Amniotic stem cell (primary cell): ENCODE measurements at regions not wholly inside any gene's neighbourhood (a gene's known extent, or its start where the extent isn't known, plus 50 kb on each side); places are given as distances from the start of the nearest gene placed in this dataset.
A peak's percentile ranks its signal among the peaks of the same experiment; 100 is the strongest.
"Not testable (repeated sequence)": the region's sequence is repeated elsewhere in the genome, so short reads cannot be mapped to it uniquely, and the experiment has no call there.

ENCODE experiments used
- DNase-seq: peaks from one replicate; lab custom pipeline; 2025; lab: John Stamatoyannopoulos, UW

DNA sequence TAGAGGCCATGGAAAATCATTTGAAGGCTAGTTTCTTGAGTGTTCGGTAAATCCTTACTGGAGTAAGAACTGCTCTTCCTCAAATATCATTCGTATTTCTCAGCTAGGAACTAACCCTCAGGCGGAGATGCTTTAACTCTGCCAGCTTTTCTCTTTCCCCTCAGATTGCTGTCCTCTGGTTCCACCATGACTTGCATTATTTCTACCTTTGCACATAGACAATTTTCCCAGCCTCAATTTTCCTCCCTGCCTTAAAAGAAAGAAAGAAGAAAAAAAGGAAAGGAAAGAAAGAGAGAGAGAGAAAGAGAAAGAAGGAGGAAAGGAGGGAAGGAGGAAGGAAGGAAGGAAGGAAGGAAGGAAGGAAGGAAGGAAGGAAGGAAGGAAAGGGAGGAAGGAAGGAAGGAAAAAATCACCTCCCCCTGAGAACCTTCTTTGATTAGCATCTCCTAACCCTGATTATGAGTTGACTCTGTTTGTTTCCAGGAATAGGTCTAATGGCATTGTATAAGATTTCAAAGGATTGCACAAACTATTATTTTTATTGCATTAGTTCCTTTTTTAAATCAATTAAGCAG, 123.3 kb upstream of the FAM204A start:
- no peak for DNase-seq

DNA sequence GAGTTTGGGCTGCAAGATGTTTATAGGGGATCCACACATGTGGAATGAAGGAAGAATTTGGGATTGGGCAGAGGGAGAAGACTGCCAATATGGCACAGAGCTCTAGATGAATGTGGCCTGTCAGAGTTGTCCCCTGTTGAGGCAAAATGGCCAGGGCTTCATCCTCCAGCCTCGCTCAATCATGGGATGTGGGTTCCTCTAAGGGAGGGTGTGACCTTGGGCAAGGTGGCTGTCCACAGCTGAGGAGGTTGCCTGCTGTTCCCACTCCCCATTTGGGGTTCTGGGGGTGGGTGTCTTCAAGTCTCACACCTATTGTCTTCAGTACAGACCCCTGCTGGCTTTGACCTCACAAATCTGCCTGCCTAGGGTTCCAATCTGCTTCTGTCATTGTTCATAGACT, 121.6 kb upstream of the FAM204A start:
- no peak for DNase-seq

DNA sequence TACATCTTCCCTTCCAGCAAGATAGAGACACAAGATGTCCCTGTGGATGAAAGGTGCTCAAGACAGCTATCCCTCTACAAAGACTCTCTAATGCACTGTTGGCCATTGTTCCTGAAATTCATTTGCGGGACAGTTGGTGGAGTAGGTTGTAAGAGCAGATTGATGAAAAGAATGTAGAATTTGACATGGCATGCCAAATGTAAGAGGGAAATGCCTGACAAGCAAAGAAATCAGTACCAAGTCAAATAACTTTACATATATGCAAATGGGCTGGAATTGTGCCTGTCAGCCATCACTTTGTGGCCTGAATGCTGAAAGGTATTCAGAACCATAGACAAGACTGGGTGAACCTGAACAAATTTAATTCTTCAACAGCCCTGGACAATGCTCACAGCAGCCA, 120.3 kb upstream of the FAM204A start:
- no peak for DNase-seq

DNA sequence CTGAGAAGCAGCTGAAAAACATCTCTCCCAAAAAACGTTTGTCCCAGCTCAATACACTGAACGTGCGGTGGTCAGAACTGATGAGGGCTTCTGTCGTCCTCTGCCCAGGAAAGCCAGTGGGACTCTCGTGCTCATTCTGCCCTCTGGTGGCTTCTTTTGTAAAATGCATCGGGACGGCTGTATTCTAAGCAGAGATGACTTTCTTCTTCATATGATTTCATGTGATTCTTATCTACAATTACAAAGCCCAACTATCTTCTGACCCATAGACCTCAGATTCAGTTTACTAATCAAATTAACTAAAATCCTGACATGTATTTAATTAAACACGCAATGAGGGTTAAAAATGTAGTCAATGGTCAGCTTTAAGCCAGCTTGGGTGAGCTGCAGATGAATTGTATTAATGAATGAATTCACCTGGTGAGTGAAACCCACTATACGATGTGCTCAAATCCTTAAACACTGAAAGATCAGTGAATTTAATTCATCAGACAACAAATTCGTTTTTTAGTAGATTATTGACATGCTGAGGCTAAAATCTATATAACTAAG, 117.6 kb upstream of the FAM204A start:
- DNase-seq = peak; percentile 12

DNA sequence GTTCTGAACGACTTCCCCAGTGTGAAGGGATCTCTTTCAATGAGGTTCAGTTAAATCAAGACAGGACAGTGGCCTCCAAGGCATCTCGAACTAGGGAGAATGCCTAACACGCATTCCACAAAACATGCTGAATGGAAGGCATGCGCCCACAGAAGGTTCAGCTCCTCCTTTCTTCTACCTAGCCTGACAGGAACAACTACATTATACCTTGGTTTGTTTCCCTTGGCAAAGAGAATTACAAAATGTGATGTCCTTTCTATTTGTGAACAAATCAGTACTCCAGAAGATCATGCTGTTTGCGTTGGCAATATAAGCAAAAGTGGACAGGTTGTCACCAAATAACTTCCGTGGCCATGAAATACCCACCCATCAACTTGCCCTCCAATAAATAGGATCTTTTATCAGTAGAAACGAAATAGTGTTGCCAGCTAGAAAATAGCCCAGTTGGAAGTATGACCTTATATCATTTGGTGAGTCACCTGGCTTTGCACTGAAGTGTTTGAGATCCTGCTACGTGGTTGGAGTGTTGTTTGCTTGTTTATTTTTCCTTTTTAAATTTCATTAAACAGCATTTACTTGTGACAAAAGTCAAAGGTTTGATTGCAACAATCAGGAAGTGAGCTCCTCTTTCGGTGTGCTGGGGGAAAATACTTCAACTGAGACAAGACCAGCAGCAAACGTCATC, 117.0 kb upstream of the FAM204A start:
- DNase-seq = no peak

DNA sequence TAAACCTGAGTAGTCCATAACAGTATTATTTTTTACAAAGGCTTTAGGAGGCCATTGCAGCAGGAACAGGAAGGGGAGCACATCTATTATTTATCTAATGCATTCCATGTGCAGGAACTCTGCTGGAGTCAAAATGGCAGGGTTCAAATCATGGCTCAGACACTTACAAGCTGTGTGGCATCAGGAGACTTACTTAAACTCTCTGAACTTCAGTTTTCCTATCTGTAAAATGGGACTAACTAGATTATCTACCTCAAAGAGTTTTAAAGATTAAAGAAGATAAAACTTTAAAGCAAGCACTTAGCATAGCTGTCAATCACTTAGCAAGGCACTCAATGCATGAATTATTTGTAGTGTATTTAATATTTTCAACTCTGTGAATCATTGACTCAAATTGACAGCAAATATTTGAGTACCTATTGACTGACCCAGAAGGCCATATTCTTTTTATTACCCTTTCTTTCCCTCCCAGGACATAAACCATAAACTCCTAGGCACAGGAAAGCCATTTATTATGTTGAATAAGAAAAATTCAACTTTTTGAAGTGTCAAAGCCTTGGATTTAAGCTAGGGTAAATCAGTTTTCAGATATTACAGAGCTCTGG, 115.8 kb upstream of the FAM204A start:
- DNase-seq = no peak

DNA sequence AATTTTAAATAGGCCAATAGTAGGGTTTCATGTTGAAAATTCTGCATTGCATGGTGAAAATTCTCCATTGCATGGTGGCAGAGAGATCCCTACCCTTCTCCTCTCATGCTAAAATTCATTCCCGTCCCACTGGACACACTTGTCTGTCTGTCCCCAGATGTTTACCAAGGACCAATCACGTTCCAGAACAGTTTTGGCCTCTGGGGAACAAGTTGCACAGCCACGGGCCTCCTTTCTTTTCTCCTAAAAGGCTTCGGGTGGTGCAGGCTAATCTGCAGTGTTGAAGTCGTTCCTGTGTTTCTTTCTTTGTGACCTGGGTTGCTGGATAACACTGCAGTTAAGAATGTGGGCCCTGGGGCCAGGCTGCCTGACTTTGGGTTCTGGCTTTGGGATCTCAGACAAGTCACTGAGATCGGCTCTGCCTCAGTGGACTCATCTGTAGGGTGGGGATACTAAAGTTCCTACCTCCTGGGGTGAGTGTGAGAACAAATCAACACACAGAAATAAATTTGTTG, 113.1 kb upstream of the FAM204A start:
- no peak for DNase-seq

DNA sequence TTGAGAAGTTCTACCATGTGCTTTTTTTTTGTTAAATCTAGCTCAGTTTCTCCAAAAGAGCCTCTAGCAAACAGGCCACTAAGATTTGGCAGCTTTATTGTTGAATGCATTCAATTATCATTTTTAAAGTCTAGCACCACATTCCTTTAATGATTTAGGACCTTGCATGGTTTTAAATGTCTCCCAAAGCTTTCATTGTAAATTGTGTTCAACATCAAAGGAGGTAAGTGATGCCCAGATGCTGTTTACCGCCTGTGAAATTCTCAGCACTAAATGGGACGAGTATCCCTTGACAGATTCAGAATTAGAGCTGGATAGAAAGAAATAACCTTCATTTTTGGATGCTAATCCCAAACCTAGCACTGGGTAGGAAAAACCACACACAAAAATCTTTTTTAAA, 112.1 kb upstream of the FAM204A start:
- DNase-seq = no peak

DNA sequence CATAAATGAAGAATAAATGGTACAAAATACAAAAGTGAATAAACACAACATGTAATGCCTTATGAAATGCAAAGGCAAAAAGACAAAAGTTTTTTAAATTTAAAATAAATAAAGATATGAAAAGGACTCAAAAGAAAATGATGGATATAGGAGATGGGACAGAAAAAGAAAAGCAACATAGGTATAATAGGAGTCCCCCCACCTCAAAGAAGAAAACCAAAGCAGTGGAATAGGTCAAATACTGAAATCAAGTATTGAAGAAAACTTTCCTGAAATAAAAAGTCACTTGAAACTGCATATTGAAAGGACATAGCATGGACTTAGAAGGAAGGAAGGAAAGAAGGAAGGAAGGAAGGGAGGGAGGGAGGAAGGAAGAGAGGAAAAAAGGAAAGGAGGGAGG, 110.0 kb upstream of the FAM204A start:
- DNase-seq = no peak

DNA sequence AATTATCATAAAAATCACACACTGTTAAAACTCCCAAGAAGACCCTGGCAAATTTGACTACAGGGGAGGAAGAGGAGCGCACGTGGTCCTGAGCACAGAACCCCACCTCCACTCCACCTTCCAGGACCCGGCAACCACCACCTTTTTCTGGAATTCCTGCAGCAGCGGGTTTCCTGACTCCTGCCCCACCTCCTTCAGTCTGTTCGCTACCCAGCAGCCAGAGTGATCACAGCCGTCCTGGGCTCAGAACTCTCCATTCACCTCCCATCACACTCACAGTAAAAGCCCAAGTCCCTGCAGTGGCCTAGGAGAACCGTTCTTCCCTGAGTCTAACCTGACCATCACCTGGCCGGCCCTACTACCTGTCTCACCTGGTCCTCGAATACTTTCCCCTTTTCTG, 107.4 kb upstream of the FAM204A start:
- DNase-seq = no peak

DNA sequence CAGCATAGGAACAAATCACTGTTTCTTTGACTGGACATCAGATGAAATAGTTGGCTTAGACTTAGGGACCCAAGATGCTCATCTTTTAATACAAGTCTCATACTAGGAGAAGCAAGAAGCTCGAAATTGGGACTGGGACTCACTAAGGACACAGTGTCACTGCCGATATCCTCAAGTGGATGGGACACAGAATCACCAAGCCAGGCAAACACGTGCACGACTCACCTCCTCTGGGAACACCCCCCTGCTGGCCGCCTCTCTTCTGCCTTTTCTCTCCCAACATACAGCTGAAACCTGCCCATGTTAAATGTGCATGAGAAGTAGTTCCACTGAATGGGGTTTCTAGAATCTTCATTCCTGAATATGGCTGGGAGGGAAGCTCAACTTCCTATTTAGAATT, 106.6 kb upstream of the FAM204A start:
- no peak for DNase-seq

DNA sequence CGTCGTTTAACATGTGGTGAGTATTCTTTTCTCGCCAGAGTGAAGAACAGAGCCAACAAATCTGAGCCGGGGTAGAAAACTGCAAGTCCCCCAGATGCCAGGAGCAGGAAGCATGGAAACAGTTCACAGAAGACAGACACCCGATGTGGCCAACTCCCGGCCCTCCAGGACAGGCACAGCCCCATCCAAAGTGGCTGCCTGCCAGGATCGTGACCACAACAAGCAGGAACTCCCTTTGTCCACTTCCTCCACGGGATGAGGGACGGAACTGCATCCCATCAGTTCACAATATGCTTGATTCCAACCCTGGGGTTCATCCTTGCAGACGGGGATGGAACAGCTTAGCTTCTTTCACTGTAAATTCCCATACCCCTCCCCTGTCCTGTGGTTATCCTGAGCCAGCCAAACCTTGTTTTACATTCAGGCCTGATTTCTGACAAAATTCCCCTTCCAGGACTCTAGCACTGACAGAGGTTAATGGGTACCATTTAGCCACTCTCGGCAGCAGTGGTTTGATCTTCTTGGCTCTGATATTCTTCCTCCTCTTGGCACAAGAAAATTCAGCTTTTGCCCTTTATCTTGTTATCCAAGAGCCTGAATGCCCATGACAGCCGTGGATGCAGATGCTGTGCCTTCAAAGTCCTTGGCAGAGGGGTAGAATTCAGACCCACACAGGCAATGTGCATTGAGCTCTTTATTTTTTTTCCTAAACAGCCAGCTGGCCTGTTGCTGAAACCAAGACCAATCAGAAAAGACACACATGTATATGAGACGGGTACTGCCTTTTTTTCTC, 105.5 kb upstream of the FAM204A start:
- no peak for DNase-seq

DNA sequence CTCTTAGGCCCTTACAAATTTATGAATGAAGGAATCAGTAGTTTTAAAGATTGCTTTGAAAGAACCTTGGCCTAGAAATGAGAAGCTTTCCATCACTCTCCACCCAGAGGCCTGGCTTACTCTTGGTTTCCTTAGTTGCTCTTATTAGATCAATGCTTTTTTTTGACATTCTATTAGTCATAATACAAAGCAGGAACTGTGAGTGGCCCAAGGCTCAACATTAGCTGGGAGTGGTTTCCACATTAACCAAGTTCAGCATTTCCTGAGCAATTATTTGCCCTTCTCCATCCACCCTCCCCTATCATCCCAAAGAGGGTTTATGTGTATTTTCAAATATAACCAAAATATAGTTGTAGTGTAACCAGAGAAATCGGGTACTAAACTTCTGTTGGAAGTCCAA, 103.4 kb upstream of the FAM204A start:
- no peak for DNase-seq

DNA sequence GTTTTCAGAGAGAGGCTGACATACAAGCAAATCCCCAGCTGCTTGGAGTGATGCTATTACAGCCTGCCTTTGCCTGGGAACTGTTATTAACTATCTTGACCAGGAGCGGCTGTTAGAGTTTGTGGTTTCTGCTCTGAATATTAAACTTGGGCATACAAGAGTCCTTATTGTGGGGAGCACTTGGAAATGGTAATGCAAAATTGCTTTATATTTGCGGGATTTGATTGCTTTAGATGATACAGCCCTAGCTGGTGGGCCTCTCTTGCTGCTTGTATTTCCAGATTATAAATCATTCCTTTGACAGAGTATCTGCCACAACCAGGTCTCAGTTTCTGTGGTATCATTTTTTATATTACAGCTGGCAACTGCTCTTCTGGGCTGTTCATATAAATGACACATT, 101.9 kb upstream of the FAM204A start:
- DNase-seq = no peak

DNA sequence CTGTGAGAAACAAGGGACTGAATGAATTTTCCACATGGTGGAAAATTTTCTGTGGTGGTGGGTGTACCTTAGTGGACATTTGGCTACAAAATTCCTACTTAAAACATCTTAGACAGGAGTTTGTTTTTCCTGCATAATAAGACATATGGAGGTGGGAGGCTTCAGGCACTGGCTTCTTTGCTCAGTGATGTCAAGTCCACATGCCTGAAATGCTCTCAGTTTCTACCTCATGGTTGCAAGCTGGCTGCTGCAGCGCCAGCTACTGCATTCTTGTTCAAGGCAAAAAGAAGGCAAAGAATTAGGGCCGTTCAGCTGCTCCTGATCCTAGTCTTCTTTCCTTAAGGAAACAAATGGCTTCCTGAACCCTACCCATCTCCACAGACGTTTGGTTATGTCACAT, 99.9 kb upstream of the FAM204A start:
- no peak for DNase-seq

DNA sequence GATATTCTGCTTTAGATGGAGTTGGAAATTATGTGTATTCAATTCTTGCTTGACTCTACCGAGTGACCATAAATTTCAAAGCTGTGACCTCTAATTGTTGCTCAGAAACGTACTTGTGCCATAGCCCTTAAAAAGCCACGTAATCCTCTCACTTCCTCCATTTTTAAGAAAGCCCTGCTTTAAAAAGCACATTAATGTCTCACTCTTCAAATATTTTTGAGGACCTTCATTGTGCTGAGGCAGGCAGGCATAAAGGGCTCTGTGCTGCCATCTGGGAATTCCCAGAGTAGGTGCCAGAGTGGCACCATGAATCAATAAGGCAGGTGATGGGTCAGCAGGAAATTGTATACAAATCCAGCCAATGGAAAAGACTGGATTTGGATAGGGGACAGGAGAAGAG, 97.7 kb upstream of the FAM204A start:
- no peak for DNase-seq

DNA sequence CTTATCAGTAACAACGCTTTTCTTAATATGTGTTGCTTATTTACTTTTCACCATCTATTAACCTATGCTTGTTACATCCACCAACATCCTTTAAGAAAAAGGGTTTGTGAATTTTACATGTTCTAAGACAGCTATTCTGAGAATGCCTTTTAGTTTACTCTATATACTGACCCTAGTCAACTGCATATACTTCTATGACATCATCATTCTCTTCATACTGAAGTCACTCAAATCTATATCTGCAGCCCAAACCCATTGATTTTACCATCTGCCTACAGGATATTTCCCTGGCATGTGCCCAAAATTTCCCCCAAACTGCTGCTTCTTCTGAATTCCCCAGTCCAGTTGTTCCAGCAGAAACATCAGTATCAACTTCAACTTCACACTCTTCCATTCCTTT, 94.6 kb upstream of the FAM204A start:
- no peak for DNase-seq

DNA sequence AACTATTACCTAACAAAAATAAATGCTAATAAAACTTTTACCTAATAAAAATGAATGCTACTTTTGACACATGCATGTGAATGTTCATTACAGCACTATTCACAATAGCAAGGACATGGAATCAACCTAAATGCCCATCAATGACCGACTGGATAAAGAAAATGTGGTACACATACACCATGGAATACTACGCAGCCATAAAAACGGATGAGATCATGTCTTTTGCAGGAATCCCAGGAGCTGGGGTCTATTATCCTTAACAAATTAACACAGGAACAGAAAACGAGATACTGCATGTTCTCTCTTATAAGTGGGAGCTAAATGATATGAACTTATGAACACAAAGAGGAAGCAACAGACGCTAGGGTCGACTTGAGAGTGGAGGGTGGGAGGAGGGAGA, 88.1 kb upstream of the FAM204A start:
- DNase-seq = no peak

DNA sequence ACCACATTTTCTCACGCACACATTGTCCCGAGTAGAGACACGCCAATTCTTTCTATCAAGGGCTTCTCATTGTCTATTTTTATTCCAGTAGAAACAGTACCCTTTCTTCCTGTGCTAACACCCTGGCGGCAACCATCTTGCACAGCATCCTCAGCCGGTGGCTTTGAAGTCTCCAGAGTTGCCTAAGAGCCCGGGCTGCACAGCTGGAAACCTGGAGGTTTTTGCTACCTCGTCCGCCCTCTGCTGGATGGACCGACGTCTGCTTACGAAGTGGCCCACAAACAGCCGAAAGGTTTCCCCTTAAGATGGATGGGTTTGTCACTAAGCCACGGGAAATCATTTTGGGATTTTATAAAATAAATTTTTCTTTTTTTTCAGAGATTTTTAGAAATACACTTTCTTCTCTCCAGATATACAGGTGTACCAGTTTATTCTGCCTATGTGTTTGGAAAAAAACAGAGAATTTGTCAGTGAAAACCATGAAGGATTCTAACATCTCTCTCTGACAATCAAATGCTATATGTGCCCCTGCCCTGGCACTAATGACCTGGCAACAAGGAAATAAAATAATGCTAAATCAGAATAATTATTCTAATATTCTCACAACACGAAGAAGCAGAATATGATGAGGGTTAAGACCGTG, 81.8 kb upstream of the FAM204A start:
- DNase-seq = peak; percentile 88

DNA sequence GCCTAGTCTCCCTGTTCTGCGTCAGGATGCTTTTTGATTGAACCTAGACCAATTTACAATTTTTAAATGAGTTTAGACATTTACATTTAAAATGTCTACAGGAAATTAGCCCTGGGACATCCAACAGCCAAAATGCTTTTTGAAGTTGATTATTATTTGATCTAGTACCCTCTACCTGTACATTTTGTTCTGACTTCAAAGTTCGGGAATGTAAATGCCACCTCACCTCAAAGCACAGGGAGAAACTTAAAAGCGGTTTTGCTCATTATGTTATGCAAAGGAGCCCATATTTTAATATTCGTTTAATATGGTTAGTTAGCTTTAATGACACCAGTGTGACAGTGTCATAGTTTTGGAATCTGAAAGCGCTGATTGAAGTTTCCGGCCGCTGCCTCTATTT, 80.1 kb upstream of the FAM204A start:
- DNase-seq = no peak

DNA sequence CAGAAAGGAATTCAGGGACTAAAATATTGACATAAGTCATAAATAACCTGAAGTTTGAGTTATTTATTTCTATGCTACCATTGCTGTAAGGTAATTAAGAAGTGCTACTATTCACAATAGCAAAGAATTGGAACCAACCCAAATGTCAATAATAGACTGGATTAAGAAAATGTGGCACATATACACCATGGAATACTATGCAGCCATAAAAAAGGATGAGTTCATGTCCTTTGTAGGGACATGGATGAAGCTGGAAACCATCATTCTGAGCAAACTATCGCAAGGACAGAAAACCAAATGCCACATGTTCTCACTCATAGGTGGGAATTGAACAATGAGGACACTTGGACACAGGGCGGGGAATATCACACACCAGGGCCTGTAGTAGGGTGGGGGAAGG, 77.9 kb upstream of the FAM204A start:
- DNase-seq = not testable (repeated sequence)

DNA sequence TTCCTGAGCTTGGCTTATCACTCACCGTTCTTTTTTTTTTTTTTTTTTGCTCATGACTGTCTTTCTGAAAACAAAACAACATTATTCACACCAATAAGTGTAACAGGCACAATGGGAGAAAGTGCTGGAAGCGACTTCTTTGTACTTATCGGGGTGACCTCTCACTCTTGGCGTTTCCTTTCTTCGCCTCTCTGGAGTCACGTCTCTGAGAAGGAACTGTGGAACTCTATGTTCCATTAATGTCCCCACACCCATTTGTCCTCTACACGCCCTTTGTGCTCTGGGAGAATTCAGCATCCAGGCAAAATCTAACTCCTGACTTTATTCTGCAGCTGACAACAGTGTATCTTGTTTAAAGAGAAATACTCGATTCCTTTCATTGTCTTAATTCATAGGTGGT, 70.8 kb upstream of the FAM204A start:
- DNase-seq = no peak
